ENCODE measurements at regions not wholly inside any gene's neighbourhood (a gene's known extent, or its start where the extent isn't known, plus 50 kb on each side); places are given as distances from the start of the nearest gene placed in this dataset.

- no peak for DNase-seq (ENCODE audit: low spot score)
Measured at GRCh38 chr1:81165963-81166362, 634.8 kb upstream of the ADGRL2 start.

GRCh38 chr1:81160696-81161095 lies 640.0 kb upstream of the ADGRL2 start:
- no peak for DNase-seq (ENCODE audit: low spot score)

- DNase-seq (ENCODE audit: low spot score), result no peak
Measured at GRCh38 chr1:81158592-81158991, 642.1 kb upstream of the ADGRL2 start.

GRCh38 chr1:81157686-81158085 lies 643.0 kb upstream of the ADGRL2 start:
- no peak for DNase-seq (ENCODE audit: low spot score)

- no peak for DNase-seq (ENCODE audit: low spot score)
Measured at GRCh38 chr1:81156887-81157286, 643.8 kb upstream of the ADGRL2 start.

- no peak for DNase-seq (ENCODE audit: low spot score)
Measured at GRCh38 chr1:81155131-81155530, 645.6 kb upstream of the ADGRL2 start.

- no peak for DNase-seq (ENCODE audit: low spot score)
Measured at GRCh38 chr1:81151206-81151605, 649.5 kb upstream of the ADGRL2 start.

GRCh38 chr1:81149649-81150325 lies 650.9 kb upstream of the ADGRL2 start:
- DNase-seq (ENCODE audit: low spot score), result no peak

- DNase-seq (ENCODE audit: low spot score), result no peak
Measured at GRCh38 chr1:81144240-81144825, 656.4 kb upstream of the ADGRL2 start.

- DNase-seq (ENCODE audit: low spot score), result no peak
Measured at GRCh38 chr1:81142099-81142826, 658.5 kb upstream of the ADGRL2 start.

- no peak for DNase-seq (ENCODE audit: low spot score)
Measured at GRCh38 chr1:81135524-81135923, 665.2 kb upstream of the ADGRL2 start.

- DNase-seq (ENCODE audit: low spot score), result no peak
Measured at GRCh38 chr1:81129776-81130175, 671.0 kb upstream of the ADGRL2 start.

GRCh38 chr1:81129366-81129765 lies 671.4 kb upstream of the ADGRL2 start:
- no peak for DNase-seq (ENCODE audit: low spot score)

GRCh38 chr1:81128079-81128478 lies 672.7 kb upstream of the ADGRL2 start:
- no peak for DNase-seq (ENCODE audit: low spot score)

GRCh38 chr1:81126989-81127581 lies 673.6 kb upstream of the ADGRL2 start:
- DNase-seq (ENCODE audit: low spot score), result no peak

- DNase-seq (ENCODE audit: low spot score), result no peak
Measured at GRCh38 chr1:81125672-81126071, 675.1 kb upstream of the ADGRL2 start.

- no peak for DNase-seq (ENCODE audit: low spot score)
Measured at GRCh38 chr1:81121306-81121705, 679.4 kb upstream of the ADGRL2 start.

GRCh38 chr1:81119319-81119718 lies 681.4 kb upstream of the ADGRL2 start:
- DNase-seq (ENCODE audit: low spot score), result no peak

GRCh38 chr1:81118550-81118949 lies 682.2 kb upstream of the ADGRL2 start:
- DNase-seq (ENCODE audit: low spot score), result no peak

GRCh38 chr1:81115422-81115821 lies 685.3 kb upstream of the ADGRL2 start:
- DNase-seq (ENCODE audit: low spot score), result no peak

- DNase-seq (ENCODE audit: low spot score), result no peak
Measured at GRCh38 chr1:81114191-81114590, 686.5 kb upstream of the ADGRL2 start.

- no peak for DNase-seq (ENCODE audit: low spot score)
Measured at GRCh38 chr1:81113688-81114087, 687.0 kb upstream of the ADGRL2 start.

GRCh38 chr1:81111818-81112217 lies 688.9 kb upstream of the ADGRL2 start:
- no peak for DNase-seq (ENCODE audit: low spot score)

Measured in SK-N-DZ (cell line).